ENCODE measurements at regions not wholly inside any gene's neighbourhood (a gene's known extent, or its start where the extent isn't known, plus 50 kb on each side); places are given as distances from the start of the nearest gene placed in this dataset.
"Not testable (repeated sequence)": the region's sequence is repeated elsewhere in the genome, so short reads cannot be mapped to it uniquely, and the experiment has no call there.

DNA sequence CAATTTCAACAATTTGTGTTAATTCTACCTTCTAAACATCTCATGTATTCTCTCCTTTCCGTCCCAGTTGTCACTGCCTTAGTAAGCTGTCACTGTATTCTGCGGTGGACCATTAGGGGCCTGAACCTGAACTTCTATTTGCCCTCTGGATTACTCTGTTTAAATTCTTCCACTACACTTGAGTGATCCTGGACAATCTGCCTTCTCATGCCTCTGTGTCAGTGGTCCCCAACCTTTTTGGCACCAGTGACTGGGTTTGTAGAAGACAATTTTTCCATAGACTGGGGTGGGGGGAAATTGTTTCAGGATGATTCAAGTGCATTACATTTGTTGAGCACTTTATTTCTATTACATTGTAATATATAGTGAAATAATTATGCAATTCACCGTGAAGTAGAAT is 1157.6 kb upstream of the SEMA6A start:
- H3K9me3 ChIP-seq: no peaks in the 10 kb centered on the region
- no peak overlapping the region for H3K4me3 ChIP-seq
- no peak overlapping the region for H3K27ac ChIP-seq
- H3K36me3 ChIP-seq: no peaks in the 10 kb centered on the region
- H3K27me3 ChIP-seq (replicated peaks; ENCODE audit: insufficient read depth): no peaks in the 10 kb centered on the region
- ATAC-seq (ENCODE audit: insufficient number of reproducible peaks, low FRiP score, low read depth) (no peak), DNase-seq (ENCODE audit: low spot score) (no peak)
- H3K4me1 ChIP-seq (ENCODE audit: control insufficient read depth in 1 of 2, low read depth in 2 of 2): peaks cover 0 to 27% of the 10 kb centered on the region in 2 donors
- TF ChIP-seq, protein P1, sequence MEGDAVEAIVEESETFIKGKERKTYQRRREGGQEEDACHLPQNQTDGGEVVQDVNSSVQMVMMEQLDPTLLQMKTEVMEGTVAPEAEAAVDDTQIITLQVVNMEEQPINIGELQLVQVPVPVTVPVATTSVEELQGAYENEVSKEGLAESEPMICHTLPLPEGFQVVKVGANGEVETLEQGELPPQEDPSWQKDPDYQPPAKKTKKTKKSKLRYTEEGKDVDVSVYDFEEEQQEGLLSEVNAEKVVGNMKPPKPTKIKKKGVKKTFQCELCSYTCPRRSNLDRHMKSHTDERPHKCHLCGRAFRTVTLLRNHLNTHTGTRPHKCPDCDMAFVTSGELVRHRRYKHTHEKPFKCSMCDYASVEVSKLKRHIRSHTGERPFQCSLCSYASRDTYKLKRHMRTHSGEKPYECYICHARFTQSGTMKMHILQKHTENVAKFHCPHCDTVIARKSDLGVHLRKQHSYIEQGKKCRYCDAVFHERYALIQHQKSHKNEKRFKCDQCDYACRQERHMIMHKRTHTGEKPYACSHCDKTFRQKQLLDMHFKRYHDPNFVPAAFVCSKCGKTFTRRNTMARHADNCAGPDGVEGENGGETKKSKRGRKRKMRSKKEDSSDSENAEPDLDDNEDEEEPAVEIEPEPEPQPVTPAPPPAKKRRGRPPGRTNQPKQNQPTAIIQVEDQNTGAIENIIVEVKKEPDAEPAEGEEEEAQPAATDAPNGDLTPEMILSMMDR (IDR thresholded peaks at IDR 0.05): no peak

GRCh38 chr5:117731446-117731845 is 1156.8 kb upstream of the SEMA6A start:
- no peaks in the 10 kb centered on the region for H3K27me3 ChIP-seq (replicated peaks; ENCODE audit: insufficient read depth)
- H3K36me3 ChIP-seq: no peaks in the 10 kb centered on the region
- no peak overlapping the region for H3K4me3 ChIP-seq
- TF ChIP-seq, protein P1 (IDR thresholded peaks at IDR 0.05): no peak
- DNase-seq (ENCODE audit: low spot score) (no peak), ATAC-seq (ENCODE audit: insufficient number of reproducible peaks, low FRiP score, low read depth) (no peak)
- H3K4me1 ChIP-seq (ENCODE audit: control insufficient read depth in 1 of 2, low read depth in 2 of 2): peaks cover 0 to 27% of the 10 kb centered on the region in 2 donors
- no peaks in the 10 kb centered on the region for H3K9me3 ChIP-seq
- no peak overlapping the region for H3K27ac ChIP-seq

DNA sequence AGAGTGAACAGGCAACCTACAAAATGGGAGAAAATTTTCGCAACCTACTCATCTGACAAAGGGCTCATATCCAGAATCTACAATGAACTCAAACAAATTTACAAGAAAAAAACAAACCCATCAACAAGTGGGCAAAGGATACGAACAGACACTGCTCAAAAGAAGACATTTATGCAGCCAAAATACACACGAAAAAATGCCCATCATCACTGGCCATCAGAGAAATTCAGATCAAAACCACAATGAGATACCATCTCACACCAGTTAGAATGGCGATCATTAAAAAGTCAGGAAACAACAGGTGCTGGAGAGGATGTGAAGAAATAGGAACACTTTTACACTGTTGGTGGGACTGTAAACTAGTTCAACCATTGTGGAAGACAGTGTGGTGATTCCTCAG is 1146.2 kb upstream of the SEMA6A start:
- not testable (repeated sequence) for H3K27ac ChIP-seq; H3K27me3 ChIP-seq (replicated peaks; ENCODE audit: insufficient read depth); H3K4me3 ChIP-seq; ATAC-seq (ENCODE audit: insufficient number of reproducible peaks, low FRiP score, low read depth); H3K9me3 ChIP-seq; H3K4me1 ChIP-seq (ENCODE audit: control insufficient read depth in 1 of 2, low read depth in 2 of 2); H3K36me3 ChIP-seq; DNase-seq (ENCODE audit: low spot score)

DNA sequence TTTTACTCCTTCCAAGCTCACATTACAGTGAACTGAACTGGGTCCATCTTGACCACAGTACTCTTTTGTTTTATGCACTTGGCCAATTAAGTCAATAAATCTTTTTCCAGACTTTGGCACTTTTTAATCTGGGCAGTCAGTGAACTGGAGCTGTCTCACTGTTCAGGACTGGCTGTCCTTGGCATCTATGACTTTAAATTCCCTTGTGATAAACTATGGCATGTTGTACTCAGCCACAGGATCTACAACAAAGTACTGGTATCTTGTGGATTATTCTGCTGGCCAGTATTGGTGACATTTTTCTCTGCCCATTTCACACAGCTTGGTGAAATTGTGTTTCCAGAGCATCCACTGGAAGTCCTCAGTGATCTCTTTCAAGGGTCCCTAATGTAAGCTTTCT is 1144.8 kb upstream of the SEMA6A start:
- ATAC-seq (ENCODE audit: insufficient number of reproducible peaks, low FRiP score, low read depth): no peak
- Histone ChIP-seq H3K36me3 (no peaks in the 10 kb centered on the region), H3K4me3 (no peak overlapping the region), H3K9me3 (peaks cover 6% of the 10 kb centered on the region), H3K4me1 (ENCODE audit: control insufficient read depth in 1 of 2, low read depth in 2 of 2) (no peaks in the 10 kb centered on the region), H3K27me3 (replicated peaks; ENCODE audit: insufficient read depth) (no peaks in the 10 kb centered on the region), H3K27ac (no peak overlapping the region)
- no peak for DNase-seq (ENCODE audit: low spot score)
- TF ChIP-seq, protein P1 (IDR thresholded peaks at IDR 0.05): no peak

GRCh38 chr5:117713585-117714198 is 1139.1 kb upstream of the SEMA6A start:
- ATAC-seq (ENCODE audit: insufficient number of reproducible peaks, low FRiP score, low read depth) (no peak), DNase-seq (ENCODE audit: low spot score) (no peak)
- Histone ChIP-seq H3K4me3 (no peak overlapping the region), H3K36me3 (no peaks in the 10 kb centered on the region), H3K27me3 (replicated peaks; ENCODE audit: insufficient read depth) (no peaks in the 10 kb centered on the region), H3K9me3 (peaks cover 10% of the 10 kb centered on the region), H3K27ac (no peak overlapping the region), H3K4me1 (ENCODE audit: control insufficient read depth in 1 of 2, low read depth in 2 of 2) (no peaks in the 10 kb centered on the region)
- TF ChIP-seq, protein P1 (IDR thresholded peaks at IDR 0.05): no peak

GRCh38 chr5:117701062-117701461 is 1126.4 kb upstream of the SEMA6A start:
- no peak for DNase-seq (ENCODE audit: low spot score)
- H3K27ac ChIP-seq: no peak overlapping the region
- TF ChIP-seq, protein P1 (IDR thresholded peaks at IDR 0.05): no peak

More at GRCh38 chr5:117701062-117701461, 1126.4 kb upstream of the SEMA6A start:
- Histone ChIP-seq H3K36me3 (no peaks in the 10 kb centered on the region), H3K27me3 (replicated peaks; ENCODE audit: insufficient read depth) (no peaks in the 10 kb centered on the region), H3K4me1 (ENCODE audit: control insufficient read depth in 1 of 2, low read depth in 2 of 2) (no peaks in the 10 kb centered on the region), H3K9me3 (no peaks in the 10 kb centered on the region), H3K4me3 (no peak overlapping the region)
- no peak for ATAC-seq (ENCODE audit: insufficient number of reproducible peaks, low FRiP score, low read depth)

Measured in thoracic aorta (tissue), 2 donors.